Transverse colon (tissue), 4 donors: ENCODE measurements at regions not wholly inside any gene's neighbourhood (a gene's known extent, or its start where the extent isn't known, plus 50 kb on each side); places are given as distances from the start of the nearest gene placed in this dataset.

Experiments used
- DNase-seq: peaks from one replicate; pipeline ENCODE4 v3.0.0-alpha.2; 2019
- H3K27ac ChIP-seq, 4 donors: fragments of 200-600 bp; sonication (generic); 2 replicates each; pipeline ENCODE4 v1.5.1; 2016 to 2018; ENCODE audit warnings: inconsistent platforms in 4 of 4
- H3K27me3 ChIP-seq: fragments of 200-600 bp; sonication (generic); 2 replicates; pipeline ENCODE4 v1.5.1; 2017; ENCODE audit warnings: inconsistent platforms
- H3K36me3 ChIP-seq, 4 donors: fragments of 200-600 bp; sonication (generic); 2 replicates each; pipeline ENCODE4 v1.5.1; 2017 to 2019; ENCODE audit warnings: inconsistent platforms in 4 of 4
- H3K4me1 ChIP-seq, 4 donors: fragments of 200-600 bp; sonication (generic); 2 replicates each; pipeline ENCODE4 v1.5.1; 2017 to 2020; ENCODE audit warnings: inconsistent platforms in 4 of 4
- H3K4me3 ChIP-seq, 4 donors: fragments of 200-600 bp; sonication (generic); 1 replicate in 1 of 4; 2 replicates in 3 of 4; pipeline versions ENCODE4 v1.5.1 to v1.6.1; 2017 to 2019; ENCODE audit warnings: inconsistent platforms in 4 of 4
- H3K9me3 ChIP-seq, 2 donors: fragments of 200-600 bp; sonication (generic); 2 replicates each; pipeline ENCODE4 v1.5.1; 2017 to 2019; ENCODE audit warnings: inconsistent platforms in 2 of 2
- CTCF ChIP-seq, 5 experiments: fragments of 200-600 bp in 3 of 5; fragments of 450-650 bp in 2 of 5; sonication (generic) in 3 of 5; IDR thresholded peaks; 1 replicate in 2 of 5; 2 replicates in 3 of 5; pipeline ENCODE4 v1.5.1; 2016 to 2017; ENCODE audit warnings: antibody characterized with exemption in 5 of 5, inconsistent platforms in 3 of 5, mild to moderate bottlenecking in 2 of 5, moderate library complexity in 1 of 5
- EP300 ChIP-seq: sonication (generic); formaldehyde crosslinking; IDR thresholded peaks from one replicate; pipeline ENCODE4 v1.6.1; 2017; ENCODE audit warnings: antibody characterized with exemption, low read depth
- POLR2A ChIP-seq: fragments of 450-650 bp; IDR thresholded peaks from one replicate; pipeline ENCODE4 v1.6.1; 2016; ENCODE audit warnings: antibody characterized with exemption, mild to moderate bottlenecking, moderate library complexity
- POLR2AphosphoS5 ChIP-seq, 3 donors: sonication (generic); formaldehyde crosslinking; IDR thresholded peaks; one replicate each; pipeline ENCODE4 v1.6.1; 2016; ENCODE audit warnings: antibody characterized with exemption in 3 of 3
- WGBS, 2 donors: methylation state at CpG; one replicate each; pipeline ENCODE4 v1.1.5; 2018; ENCODE audit warnings: low coverage in 1 of 2; 5-methylcytosine and 5-hydroxymethylcytosine counted together
- in situ Hi-C, 4 donors: fragments of 200-750 bp; cut with MboI; loops; one replicate each; pipeline versions ENCODE4 v1.15.0 to v1.15.1; 2017; ENCODE audit warnings: low sequenced_read_pairs in 3 of 4, low pct_ligation_motif_present in 1 of 4, low pct_unique_long_range_greater_than_20kb in 1 of 4
- intact Hi-C: fragments of 100-400 bp; cut with DNase I; formaldehyde crosslinking; loops from one replicate; pipeline ENCODE4 v1.15.1; 2023; ENCODE audit warnings: low total_unique reads

GRCh38 chr4:43564591-43564990 is 672.1 kb downstream of the GRXCR1 start:
- H3K27me3 ChIP-seq, result no peaks in the 10 kb centered on the region
- no peak for DNase-seq
- H3K4me1 ChIP-seq, result no peaks in the 10 kb centered on the region
- no peak overlapping the region for H3K27ac ChIP-seq
- TF ChIP-seq CTCF (IDR thresholded peaks at IDR 0.05) (no peak), EP300 (no peak)
- in situ Hi-C loops, result no loop called here
- no peaks in the 10 kb centered on the region for H3K36me3 ChIP-seq
- intact Hi-C loops, result no loop called here
- H3K9me3 ChIP-seq, result peaks cover 0 to 5% of the 10 kb centered on the region in 2 donors
- H3K4me3 ChIP-seq, result no peak overlapping the region

DNA sequence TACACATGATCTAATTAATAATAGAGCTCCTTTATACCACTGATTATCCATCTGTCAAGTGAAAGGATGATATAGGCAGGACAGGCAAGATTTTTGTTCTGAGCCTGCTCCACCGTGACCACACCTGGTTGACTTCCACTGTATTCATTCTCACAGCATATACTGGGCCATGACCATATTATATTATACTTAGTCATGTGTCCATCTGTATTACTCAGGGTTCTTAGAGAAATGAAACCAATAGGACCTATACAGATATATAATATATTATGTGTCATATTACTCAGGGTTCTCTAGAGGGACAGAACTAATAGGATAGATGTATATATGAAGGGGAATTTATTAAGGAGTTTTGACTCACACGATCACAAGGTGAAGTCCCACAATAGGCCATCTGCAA is 675.1 kb downstream of the GRXCR1 start:
- H3K27me3 ChIP-seq, result no peaks in the 10 kb centered on the region
- intact Hi-C loops, result no loop called here
- H3K9me3 ChIP-seq, result peaks cover 0 to 5% of the 10 kb centered on the region in 2 donors
- no peak overlapping the region for H3K4me3 ChIP-seq
- H3K4me1 ChIP-seq, result no peaks in the 10 kb centered on the region
- in situ Hi-C loops, result no loop called here
- WGBS, 2 donors, result 70 to 88% methylated on average over 2 of the region's 2 CpGs
- H3K36me3 ChIP-seq, result no peaks in the 10 kb centered on the region
- no peak for DNase-seq
- no peak for TF ChIP-seq POLR2A
- TF ChIP-seq EP300, result no peak
- TF ChIP-seq CTCF (IDR thresholded peaks at IDR 0.05), result no peak
- no peak for TF ChIP-seq POLR2AphosphoS5 (IDR thresholded peaks at IDR 0.05)
- H3K27ac ChIP-seq, result no peak overlapping the region

DNA sequence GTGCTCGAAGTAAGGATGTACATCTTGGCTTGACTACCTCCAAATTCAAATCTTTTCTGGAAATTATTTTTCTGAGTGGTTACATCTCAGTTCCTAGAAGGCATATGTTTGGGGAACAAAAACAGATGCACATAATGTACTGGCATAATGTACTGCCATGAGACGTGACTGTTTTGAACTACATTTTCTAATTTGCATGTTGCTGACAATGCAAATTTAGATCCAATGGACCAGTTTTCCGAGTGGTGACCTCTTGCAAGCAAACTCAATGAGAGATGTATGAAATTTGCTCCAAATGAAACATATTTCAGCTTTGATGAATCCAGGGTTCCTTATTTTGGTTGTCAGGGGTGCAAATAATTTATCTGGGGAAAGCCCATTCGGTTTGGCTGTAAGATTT is 694.3 kb downstream of the GRXCR1 start:
- Histone ChIP-seq H3K36me3 (no peaks in the 10 kb centered on the region), H3K27me3 (no peaks in the 10 kb centered on the region), H3K27ac (no peak overlapping the region), H3K4me3 (no peak overlapping the region), H3K9me3 (no peaks in the 10 kb centered on the region), H3K4me1 (no peaks in the 10 kb centered on the region)
- in situ Hi-C loops, result no loop called here
- DNase-seq, result no peak
- WGBS, 2 donors, result 51 to 64% methylated on average over 3 to 4 of the region's 4 CpGs
- intact Hi-C loops, result no loop called here
- TF ChIP-seq POLR2A, result no peak
- TF ChIP-seq EP300, result no peak
- TF ChIP-seq CTCF (IDR thresholded peaks at IDR 0.05), result no peak
- no peak for TF ChIP-seq POLR2AphosphoS5 (IDR thresholded peaks at IDR 0.05)

DNA sequence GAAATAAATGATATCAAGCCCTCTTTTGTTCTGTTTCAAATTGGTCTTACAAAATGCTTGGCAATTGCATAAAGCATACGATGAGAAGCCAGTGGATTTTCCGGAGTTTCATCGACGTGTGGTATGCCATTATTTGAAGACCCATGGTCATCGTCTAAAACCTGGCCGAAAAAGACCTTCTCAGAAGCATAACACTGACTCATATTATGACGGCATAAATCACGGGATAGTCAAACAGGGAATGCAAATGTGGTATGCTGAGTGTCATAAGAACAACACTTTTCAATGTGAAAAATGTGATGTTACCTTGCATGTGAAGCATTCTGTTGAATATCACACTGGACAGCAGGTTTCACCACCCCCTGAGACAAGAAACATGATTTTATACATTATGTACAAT is 695.2 kb downstream of the GRXCR1 start:
- Histone ChIP-seq H3K36me3 (no peaks in the 10 kb centered on the region), H3K9me3 (no peaks in the 10 kb centered on the region), H3K4me3 (no peak overlapping the region), H3K4me1 (no peaks in the 10 kb centered on the region), H3K27me3 (no peaks in the 10 kb centered on the region), H3K27ac (no peak overlapping the region)
- TF ChIP-seq EP300, result no peak
- no peak for TF ChIP-seq CTCF (IDR thresholded peaks at IDR 0.05)
- no peak for TF ChIP-seq POLR2A
- no peak for TF ChIP-seq POLR2AphosphoS5 (IDR thresholded peaks at IDR 0.05)
- in situ Hi-C loops (no loop called here), intact Hi-C loops (no loop called here)
- 73 to 81% methylated on average over 8 of the region's 8 CpGs for WGBS, 2 donors
- DNase-seq, result no peak
